GM12874 (cell line): ENCODE measurements at regions not wholly inside any gene's neighbourhood (a gene's known extent, or its start where the extent isn't known, plus 50 kb on each side); places are given as distances from the start of the nearest gene placed in this dataset.

Source experiments
- CTCF ChIP-seq: IDR thresholded peaks from 2 replicates; pipeline ENCODE4 v1.5.1; 2011; ENCODE audit warnings: low read depth, mild to moderate bottlenecking, control low read depth, low read length, moderate library complexity; ENCODE audit not compliant: insufficient read depth

GRCh38 chr4:37071576-37071975, 173.0 kb upstream of the NWD2 start:
- TF ChIP-seq CTCF, result no peak

DNA sequence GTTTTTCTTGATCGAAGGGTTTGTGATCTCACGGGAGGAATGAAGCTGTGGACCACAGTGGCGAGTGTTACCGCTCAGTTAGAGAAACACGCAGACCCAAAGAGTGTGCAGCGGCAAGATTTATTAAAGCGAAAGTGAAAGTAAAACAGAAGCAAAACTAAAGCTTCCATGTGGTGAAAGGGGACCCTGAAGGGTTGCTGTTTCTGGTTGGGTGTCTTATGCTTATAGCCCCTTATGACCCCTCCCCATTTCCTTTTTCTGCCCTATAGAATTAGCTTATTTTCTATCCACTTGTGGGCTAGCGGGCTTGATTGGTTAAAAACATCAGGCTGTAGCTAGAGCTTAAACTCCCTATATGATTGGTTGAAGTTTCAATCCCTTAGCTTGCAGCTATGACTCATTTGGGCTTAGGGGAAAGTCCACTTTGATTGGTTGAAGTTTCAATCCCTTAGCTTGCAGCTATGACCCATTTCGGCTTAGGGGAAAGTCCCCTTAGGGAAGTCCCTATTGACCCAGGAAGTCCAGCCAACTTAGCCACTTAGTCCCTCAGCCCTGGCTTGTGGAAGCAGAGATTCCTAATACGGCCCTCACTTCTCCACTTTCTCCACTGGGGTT, 171.2 kb upstream of the NWD2 start:
- no peak for TF ChIP-seq CTCF

GRCh38 chr4:37082912-37083311, 161.6 kb upstream of the NWD2 start:
- no peak for TF ChIP-seq CTCF

DNA sequence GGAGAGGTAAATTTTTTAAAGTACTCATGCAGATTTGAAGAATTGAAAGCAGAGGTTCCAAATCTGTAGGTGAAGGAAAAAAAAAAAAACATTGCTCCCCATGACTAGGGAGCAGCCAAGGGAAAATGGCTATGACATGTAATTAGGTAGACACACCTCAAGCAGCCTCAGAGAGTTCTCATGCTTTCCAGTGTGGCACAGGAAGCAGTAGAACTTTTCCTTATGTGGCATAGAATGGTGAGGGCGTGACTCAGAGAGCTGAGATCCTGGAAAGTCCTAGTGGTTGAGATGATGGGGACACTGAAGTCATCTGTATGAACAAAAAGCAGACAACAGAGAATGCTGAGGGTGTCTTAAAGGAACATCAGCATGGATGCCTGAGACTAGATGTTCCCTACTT, 148.6 kb upstream of the NWD2 start:
- TF ChIP-seq CTCF, result no peak

DNA sequence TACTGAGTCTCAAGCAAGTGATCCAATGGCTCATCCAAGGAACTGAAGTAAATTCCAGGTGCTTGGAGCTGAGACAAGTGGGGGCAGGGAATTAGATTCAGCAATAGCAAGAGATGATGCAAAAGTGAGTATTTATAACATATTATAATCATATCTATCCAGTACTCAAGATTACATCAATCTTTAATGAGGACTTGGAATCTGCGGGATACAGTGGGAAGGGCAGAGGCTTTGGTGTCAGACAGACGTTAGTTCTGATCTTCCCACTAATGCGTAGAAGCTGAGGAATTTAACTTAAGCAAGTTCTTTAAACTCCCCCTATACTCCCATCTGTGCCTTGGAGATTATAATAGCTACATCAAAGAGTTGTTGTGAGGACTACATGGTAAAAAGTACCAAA, 143.4 kb upstream of the NWD2 start:
- TF ChIP-seq CTCF, result no peak

- TF ChIP-seq CTCF, result no peak
Measured at GRCh38 chr4:37101686-37102085, 142.9 kb upstream of the NWD2 start.

GRCh38 chr4:37109756-37110155, 134.8 kb upstream of the NWD2 start:
- TF ChIP-seq CTCF, result no peak
